Psoas muscle (tissue), 7 donors: ENCODE measurements at regions not wholly inside any gene's neighbourhood (a gene's known extent, or its start where the extent isn't known, plus 50 kb on each side); places are given as distances from the start of the nearest gene placed in this dataset.
"Not testable (repeated sequence)": the region's sequence is repeated elsewhere in the genome, so short reads cannot be mapped to it uniquely, and the experiment has no call there.

Experiments used
- ATAC-seq, 4 donors: fragments of 200-7000 bp; cut with Tn5 transposase; one replicate each; pipeline ENCODE4 v1.9.1; 2020; ENCODE audit warnings: moderate library complexity in 3 of 4, mild to moderate bottlenecking in 2 of 4
- DNase-seq, 2 donors: peaks; one replicate each; pipeline ENCODE4 v3.0.0-alpha.2; 2020
- H3K27ac ChIP-seq: fragments of 200-600 bp; one replicate; pipeline ENCODE4 v1.8.0; 2022
- H3K27me3 ChIP-seq, 3 donors: fragments of 200-600 bp in 1 of 3; one replicate each; pipeline versions ENCODE4 v1.6.1 to v1.8.0; 2013 to 2022; ENCODE audit warnings: low read length in 2 of 3, mild to moderate bottlenecking in 2 of 3, moderate library complexity in 1 of 3; ENCODE audit not compliant: insufficient read depth in 3 of 3
- H3K36me3 ChIP-seq, 2 donors: fragments of 200-600 bp in 1 of 2; one replicate each; pipeline versions ENCODE4 v1.6.1 to v1.8.0; 2013 to 2022; ENCODE audit warnings: low read depth in 1 of 2, mild to moderate bottlenecking in 1 of 2, moderate library complexity in 1 of 2; ENCODE audit not compliant: insufficient read depth in 1 of 2
- H3K4me1 ChIP-seq: fragments of 200-600 bp; one replicate; pipeline ENCODE4 v1.8.0; 2022
- H3K4me3 ChIP-seq: fragments of 200-600 bp; one replicate; pipeline ENCODE4 v1.8.0; 2022; ENCODE audit warnings: mild to moderate bottlenecking
- H3K9me3 ChIP-seq: fragments of 200-600 bp; one replicate; pipeline ENCODE4 v1.8.0; 2022
- CTCF ChIP-seq: fragments of 200-600 bp; IDR thresholded peaks from one replicate; pipeline ENCODE4 v1.8.0; 2022; ENCODE audit warnings: antibody characterized with exemption
- WGBS, 3 donors: extraction: QIAGEN DNeasy Blood & Tissue Kit; methylation state at CpG; one replicate each; pipeline versions ENCODE4 v1.1.6 to v1.1.7; 2013; 5-methylcytosine and 5-hydroxymethylcytosine counted together
- intact Hi-C, 2 donors: fragments of 100-400 bp; cut with DNase I; formaldehyde crosslinking; loops; one replicate each; pipeline versions ENCODE4 v1.11.0 to v1.14.2; 2022
- donor health status: healthy with polysubstance abuse.
- donor health status: DM: no; HTN: no; CAD: no; lungs with moderate emphysema.
- donor health status: Bipolar disorder and iron deficiency.
- donor health status: healthy.
- donor health status: DM: yes; HTN: yes; CAD: no.
- donor health status: DM: no; HTN: no; CAD: no.
- donor health status: DM: yes; HTN: yes; CAD: no.

GRCh38 chr7:96558530-96558929 is 151.1 kb downstream of the SEM1 start:
- Histone ChIP-seq H3K4me3 (no peak overlapping the region), H3K27ac (no peak overlapping the region), H3K27me3 (no peaks in the 10 kb centered on the region), H3K4me1 (no peaks in the 10 kb centered on the region), H3K36me3 (no peaks in the 10 kb centered on the region), H3K9me3 (no peaks in the 10 kb centered on the region)
- ATAC-seq (no peak), DNase-seq (no peak)
- WGBS, 3 donors, result 85 to 89% (median 85%) methylated on average over 2 of the region's 2 CpGs
- intact Hi-C loops, result no loop called here
- no peak for TF ChIP-seq CTCF

- TF ChIP-seq CTCF, result no peak
- no peaks in the 10 kb centered on the region for H3K4me1 ChIP-seq
- no peaks in the 10 kb centered on the region for H3K27me3 ChIP-seq
- no peaks in the 10 kb centered on the region for H3K36me3 ChIP-seq
- no peak overlapping the region for H3K27ac ChIP-seq
- ATAC-seq (no peak), DNase-seq (no peak)
- no peak overlapping the region for H3K4me3 ChIP-seq
- 95 to 97% (median 96%) methylated on average over 7 to 8 of the region's 9 CpGs for WGBS, 3 donors
- no peaks in the 10 kb centered on the region for H3K9me3 ChIP-seq
- intact Hi-C loops, result no loop called here
Observed at GRCh38 chr7:96558093-96558492, 151.6 kb downstream of the SEM1 start.

- H3K27ac ChIP-seq, H3K27me3 ChIP-seq, H3K4me1 ChIP-seq, H3K36me3 ChIP-seq, ATAC-seq, H3K9me3 ChIP-seq, H3K4me3 ChIP-seq, intact Hi-C loops: not testable (repeated sequence)
- WGBS, 3 donors, result 76 to 82% (median 79%) methylated on average over 8 to 12 of the region's 13 CpGs
- DNase-seq, result peak in 1 of 2 donors; percentile 34
Observed at GRCh38 chr7:96557598-96557997, 152.0 kb downstream of the SEM1 start.

GRCh38 chr7:96548664-96549063 is 161.0 kb downstream of the SEM1 start:
- no peak for TF ChIP-seq CTCF
- Histone ChIP-seq H3K27me3 (no peaks in the 10 kb centered on the region), H3K4me1 (no peaks in the 10 kb centered on the region), H3K36me3 (no peaks in the 10 kb centered on the region), H3K27ac (no peak overlapping the region), H3K4me3 (no peak overlapping the region), H3K9me3 (peaks cover 4% of the 10 kb centered on the region)
- 80 to 86% (median 83%) methylated on average over 5 of the region's 5 CpGs for WGBS, 3 donors
- DNase-seq (no peak), ATAC-seq (no peak)
- intact Hi-C loops, result no loop called here

GRCh38 chr7:96547371-96547811 is 162.3 kb downstream of the SEM1 start:
- H3K4me3 ChIP-seq, result no peak overlapping the region
- DNase-seq (no peak), ATAC-seq (no peak)
- H3K27me3 ChIP-seq, result no peaks in the 10 kb centered on the region
- peaks cover 4% of the 10 kb centered on the region for H3K9me3 ChIP-seq
- H3K36me3 ChIP-seq, result no peaks in the 10 kb centered on the region
- TF ChIP-seq CTCF, result no peak
- 59 to 70% (median 66%) methylated on average over 3 of the region's 3 CpGs for WGBS, 3 donors
- intact Hi-C loops, result no loop called here
- no peaks in the 10 kb centered on the region for H3K4me1 ChIP-seq
- H3K27ac ChIP-seq, result no peak overlapping the region
